ENCODE measurements at regions not wholly inside any gene's neighbourhood (a gene's known extent, or its start where the extent isn't known, plus 50 kb on each side); places are given as distances from the start of the nearest gene placed in this dataset.

DNA sequence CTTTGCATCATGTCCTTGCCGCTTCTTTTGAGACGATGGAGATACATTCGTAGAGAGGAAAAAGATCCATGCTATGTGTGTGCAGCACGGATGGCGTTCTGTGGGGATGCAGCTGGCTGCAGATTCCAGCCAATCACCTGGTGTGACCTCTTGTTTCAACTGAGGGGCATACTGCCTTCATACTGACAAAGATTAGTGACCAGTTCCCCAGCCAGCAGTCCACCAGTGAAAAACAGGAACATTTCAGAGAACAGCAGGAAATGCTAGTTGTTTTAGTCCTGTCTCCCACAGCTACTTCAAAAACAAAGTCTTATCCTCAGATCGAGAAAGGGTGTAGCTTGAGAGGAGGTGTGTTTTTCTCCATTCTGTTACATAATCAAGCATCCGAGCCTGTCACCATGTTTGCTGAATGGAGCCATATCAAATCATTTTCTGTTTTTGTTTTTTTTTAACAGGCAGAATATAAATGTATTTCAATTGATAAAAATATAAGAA is 255.7 kb upstream of the FMN2 start:
- no peak overlapping the region for H3K4me3 ChIP-seq
- TF ChIP-seq EP300 (IDR thresholded peaks at IDR 0.05) (no peak), POLR2AphosphoS5 (IDR thresholded peaks at IDR 0.05) (no peak), POLR2A (IDR thresholded peaks at IDR 0.05) (no peak)
- TF ChIP-seq, protein P1, sequence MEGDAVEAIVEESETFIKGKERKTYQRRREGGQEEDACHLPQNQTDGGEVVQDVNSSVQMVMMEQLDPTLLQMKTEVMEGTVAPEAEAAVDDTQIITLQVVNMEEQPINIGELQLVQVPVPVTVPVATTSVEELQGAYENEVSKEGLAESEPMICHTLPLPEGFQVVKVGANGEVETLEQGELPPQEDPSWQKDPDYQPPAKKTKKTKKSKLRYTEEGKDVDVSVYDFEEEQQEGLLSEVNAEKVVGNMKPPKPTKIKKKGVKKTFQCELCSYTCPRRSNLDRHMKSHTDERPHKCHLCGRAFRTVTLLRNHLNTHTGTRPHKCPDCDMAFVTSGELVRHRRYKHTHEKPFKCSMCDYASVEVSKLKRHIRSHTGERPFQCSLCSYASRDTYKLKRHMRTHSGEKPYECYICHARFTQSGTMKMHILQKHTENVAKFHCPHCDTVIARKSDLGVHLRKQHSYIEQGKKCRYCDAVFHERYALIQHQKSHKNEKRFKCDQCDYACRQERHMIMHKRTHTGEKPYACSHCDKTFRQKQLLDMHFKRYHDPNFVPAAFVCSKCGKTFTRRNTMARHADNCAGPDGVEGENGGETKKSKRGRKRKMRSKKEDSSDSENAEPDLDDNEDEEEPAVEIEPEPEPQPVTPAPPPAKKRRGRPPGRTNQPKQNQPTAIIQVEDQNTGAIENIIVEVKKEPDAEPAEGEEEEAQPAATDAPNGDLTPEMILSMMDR (IDR thresholded peaks at IDR 0.05), result no peak
- no peak for DNase-seq
- H3K4me1 ChIP-seq, result no peaks in the 10 kb centered on the region
- H3K27ac ChIP-seq, result no peak overlapping the region
- no peaks in the 10 kb centered on the region for H3K27me3 ChIP-seq
- intact Hi-C loops (cut with DNase I), result no loop called here
- H3K9me3 ChIP-seq, result no peaks in the 10 kb centered on the region
- 91% methylated on average over 7 of the region's 7 CpGs for WGBS, 2 donors
- H3K36me3 ChIP-seq, result no peaks in the 10 kb centered on the region

DNA sequence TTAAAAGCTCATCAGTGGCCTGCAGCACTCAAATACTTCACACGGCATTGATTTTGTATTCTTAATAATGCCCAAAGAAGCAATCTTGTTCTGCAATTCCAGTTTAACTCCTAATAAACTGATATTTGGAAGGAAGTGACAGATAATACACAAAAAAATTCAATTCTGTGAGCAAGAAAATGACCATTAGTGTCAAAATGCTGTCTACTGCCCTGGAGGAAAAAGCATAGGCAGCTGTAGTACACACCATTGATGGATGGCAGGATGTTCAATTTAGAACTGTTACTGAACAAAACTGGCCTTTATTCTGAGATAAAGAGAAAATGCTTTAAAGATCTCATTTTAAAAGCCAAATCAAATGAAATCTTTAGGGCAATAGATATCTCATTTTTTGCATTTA is 251.3 kb upstream of the FMN2 start:
- no peaks in the 10 kb centered on the region for H3K36me3 ChIP-seq
- 97 to 100% methylated on average over 1 of the region's 1 CpG for WGBS, 2 donors
- no peak for DNase-seq
- no peaks in the 10 kb centered on the region for H3K9me3 ChIP-seq
- H3K4me3 ChIP-seq, result no peak overlapping the region
- TF ChIP-seq, protein P1 (IDR thresholded peaks at IDR 0.05), result no peak
- TF ChIP-seq POLR2A (IDR thresholded peaks at IDR 0.05) (no peak), EP300 (IDR thresholded peaks at IDR 0.05) (no peak), POLR2AphosphoS5 (IDR thresholded peaks at IDR 0.05) (no peak)
- H3K4me1 ChIP-seq, result no peaks in the 10 kb centered on the region
- intact Hi-C loops (cut with DNase I), result no loop called here
- no peaks in the 10 kb centered on the region for H3K27me3 ChIP-seq
- H3K27ac ChIP-seq, result no peak overlapping the region

DNA sequence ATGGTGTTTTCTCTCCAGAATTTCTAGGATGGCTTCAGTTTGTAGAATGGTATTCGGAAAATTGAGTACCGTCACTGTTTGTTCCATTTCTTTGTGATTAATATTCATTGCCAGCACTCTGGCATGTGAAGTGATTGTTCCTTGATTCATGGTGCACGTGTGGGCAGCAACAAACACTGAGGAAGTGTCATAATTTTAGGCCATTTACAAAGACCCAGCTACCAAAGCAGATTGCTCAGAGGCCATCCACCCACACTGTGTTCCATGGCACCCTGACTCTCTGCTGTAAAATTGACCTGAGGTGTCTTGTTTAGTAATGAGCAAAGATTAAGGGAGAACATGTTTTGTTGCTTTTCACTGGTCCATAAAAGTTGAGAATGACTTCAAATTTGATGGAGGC is 250.9 kb upstream of the FMN2 start:
- Histone ChIP-seq H3K27ac (no peak overlapping the region), H3K9me3 (no peaks in the 10 kb centered on the region), H3K4me3 (no peak overlapping the region), H3K36me3 (no peaks in the 10 kb centered on the region), H3K4me1 (no peaks in the 10 kb centered on the region), H3K27me3 (no peaks in the 10 kb centered on the region)
- 89% methylated on average over 3 of the region's 3 CpGs for WGBS, 2 donors
- TF ChIP-seq EP300 (IDR thresholded peaks at IDR 0.05) (no peak), POLR2AphosphoS5 (IDR thresholded peaks at IDR 0.05) (no peak), POLR2A (IDR thresholded peaks at IDR 0.05) (no peak)
- TF ChIP-seq, protein P1 (IDR thresholded peaks at IDR 0.05), result no peak
- DNase-seq, result no peak
- intact Hi-C loops (cut with DNase I), result no loop called here

DNA sequence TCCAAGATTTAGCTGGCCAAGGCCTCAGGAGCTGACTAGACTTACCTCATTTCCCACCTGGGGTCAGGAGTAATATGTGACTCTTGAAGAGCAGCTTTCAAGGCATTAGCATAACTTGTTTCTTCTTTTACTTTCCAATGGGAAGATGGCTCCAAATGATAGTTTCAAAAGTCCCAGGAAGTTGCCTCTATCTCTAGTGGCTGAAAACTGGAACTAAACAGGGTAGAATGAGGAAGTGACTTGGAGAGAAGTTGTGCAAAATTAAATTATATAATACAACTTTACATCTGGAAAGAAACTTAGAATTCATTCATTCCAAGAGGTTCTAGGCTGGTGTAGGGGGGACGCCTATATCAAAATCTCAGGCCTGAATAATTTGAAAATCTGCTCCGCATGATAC is 250.1 kb upstream of the FMN2 start:
- 97% methylated on average over 2 of the region's 2 CpGs for WGBS, 2 donors
- TF ChIP-seq POLR2A (IDR thresholded peaks at IDR 0.05), result no peak
- TF ChIP-seq POLR2AphosphoS5 (IDR thresholded peaks at IDR 0.05), result no peak
- TF ChIP-seq EP300 (IDR thresholded peaks at IDR 0.05), result no peak
- TF ChIP-seq, protein P1 (IDR thresholded peaks at IDR 0.05), result no peak
- Histone ChIP-seq H3K9me3 (no peaks in the 10 kb centered on the region), H3K36me3 (no peaks in the 10 kb centered on the region), H3K27ac (no peak overlapping the region), H3K4me1 (no peaks in the 10 kb centered on the region), H3K4me3 (no peak overlapping the region), H3K27me3 (no peaks in the 10 kb centered on the region)
- intact Hi-C loops (cut with DNase I), result no loop called here
- DNase-seq, result no peak

DNA sequence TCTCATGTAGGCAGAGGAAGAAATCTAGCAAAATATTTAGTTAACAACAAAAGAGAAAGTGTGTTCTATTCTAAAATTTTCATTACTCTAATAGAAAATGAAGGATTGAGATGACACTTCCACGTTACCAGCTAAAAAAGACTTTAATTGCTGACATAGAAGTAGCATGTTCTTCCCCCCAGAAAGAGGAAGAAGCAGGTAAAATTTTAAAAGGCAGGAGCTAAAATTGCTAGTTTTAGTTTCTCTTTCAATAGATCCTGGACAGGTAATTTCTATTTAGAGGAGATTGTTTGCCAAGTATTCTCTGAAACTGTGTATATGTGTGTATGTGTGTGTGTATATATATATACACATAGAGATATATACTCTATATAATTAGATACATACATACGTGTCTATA is 248.1 kb upstream of the FMN2 start:
- intact Hi-C loops (cut with DNase I), result no loop called here
- TF ChIP-seq EP300 (IDR thresholded peaks at IDR 0.05) (no peak), POLR2AphosphoS5 (IDR thresholded peaks at IDR 0.05) (no peak), POLR2A (IDR thresholded peaks at IDR 0.05) (no peak)
- TF ChIP-seq, protein P1 (IDR thresholded peaks at IDR 0.05), result no peak
- Histone ChIP-seq H3K27me3 (no peaks in the 10 kb centered on the region), H3K4me1 (no peaks in the 10 kb centered on the region), H3K36me3 (no peaks in the 10 kb centered on the region), H3K27ac (no peak overlapping the region), H3K4me3 (no peak overlapping the region), H3K9me3 (no peaks in the 10 kb centered on the region)
- DNase-seq, result no peak
- WGBS, 2 donors, result 58 to 82% methylated on average over 2 of the region's 2 CpGs
